ENCODE measurements at regions not wholly inside any gene's neighbourhood (a gene's known extent, or its start where the extent isn't known, plus 50 kb on each side); places are given as distances from the start of the nearest gene placed in this dataset.

DNA sequence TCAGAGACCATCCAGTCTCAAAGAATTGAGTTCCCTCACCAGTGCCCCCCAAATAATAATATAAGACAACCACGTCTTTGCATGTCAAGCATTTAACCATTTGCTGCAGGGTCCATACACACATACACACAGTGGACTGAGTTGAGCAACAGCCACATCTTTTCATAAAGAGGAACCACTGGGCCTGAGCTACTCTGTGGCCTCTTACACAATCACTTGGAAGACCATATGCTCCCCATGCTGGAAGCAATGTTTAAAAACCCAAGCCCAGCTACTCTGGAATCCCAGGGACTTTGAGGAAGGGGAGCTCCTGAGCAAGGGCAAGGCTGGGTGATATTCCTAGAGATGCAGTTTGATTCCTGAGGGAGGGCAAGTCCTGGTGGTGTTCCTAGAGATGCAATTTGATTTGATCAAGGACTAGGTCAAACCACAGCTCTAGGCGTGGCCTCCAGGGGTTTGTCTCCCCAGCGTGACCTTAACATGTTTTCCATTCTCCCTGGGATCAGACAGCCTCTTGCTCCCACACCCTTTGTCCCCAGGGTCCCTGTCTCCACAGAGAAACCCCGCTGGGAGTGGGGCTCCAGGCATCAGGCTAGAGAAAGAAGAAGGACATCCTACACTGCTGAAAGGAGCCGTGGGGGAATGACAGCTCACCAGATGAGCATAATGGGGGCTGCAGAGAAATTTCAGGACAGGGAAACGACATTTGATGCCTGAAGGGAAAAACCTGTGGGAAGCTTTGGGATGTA lies 376.2 kb upstream of the MGMT start:
- Histone ChIP-seq H2AFZ (ENCODE audit: low read depth, low read length) (no peak overlapping the region), H3K27me3 (ENCODE audit: insufficient read depth, low read depth, low read length) (no peaks in the 10 kb centered on the region), H3K9me2 (ENCODE audit: insufficient read depth, low read length) (no peaks in the 10 kb centered on the region), H3K4me2 (ENCODE audit: low read length) (no peak overlapping the region), H3K9ac (ENCODE audit: low read length) (no peak overlapping the region), H3K9me3 (ENCODE audit: low read length) (peaks cover 5% of the 10 kb centered on the region), H3K4me3 (ENCODE audit: low read length) (no peak overlapping the region), H3K79me2 (replicated peaks; ENCODE audit: insufficient read depth, low read length) (no peaks in the 10 kb centered on the region), H3F3A (ENCODE audit: insufficient read depth, low read length, poor library complexity, severe bottlenecking) (no peaks in the 10 kb centered on the region), H3K36me3 (ENCODE audit: insufficient read depth, low read length) (no peaks in the 10 kb centered on the region), H3K27ac (ENCODE audit: low read length) (no peak overlapping the region), H4K20me1 (ENCODE audit: insufficient read depth) (no peaks in the 10 kb centered on the region)
- TF ChIP-seq EZH2 (IDR thresholded peaks at IDR 0.05; ENCODE audit: borderline replicate concordance, insufficient read depth, low read length, poor library complexity, severe bottlenecking), result no peak
- TF ChIP-seq POLR2AphosphoS5 (IDR thresholded peaks at IDR 0.05), result no peak
- TF ChIP-seq RAD21 (conservative IDR thresholded peaks at IDR 0.05), result no peak
- no peak for TF ChIP-seq CTCF (IDR thresholded peaks at IDR 0.05; ENCODE audit: poor library complexity, severe bottlenecking)
- no peak for TF ChIP-seq TAF1 (IDR thresholded peaks at IDR 0.05; ENCODE audit: low read depth)
- no peak for TF ChIP-seq MXI1 (conservative IDR thresholded peaks at IDR 0.05; ENCODE audit: poor library complexity, severe bottlenecking)

DNA sequence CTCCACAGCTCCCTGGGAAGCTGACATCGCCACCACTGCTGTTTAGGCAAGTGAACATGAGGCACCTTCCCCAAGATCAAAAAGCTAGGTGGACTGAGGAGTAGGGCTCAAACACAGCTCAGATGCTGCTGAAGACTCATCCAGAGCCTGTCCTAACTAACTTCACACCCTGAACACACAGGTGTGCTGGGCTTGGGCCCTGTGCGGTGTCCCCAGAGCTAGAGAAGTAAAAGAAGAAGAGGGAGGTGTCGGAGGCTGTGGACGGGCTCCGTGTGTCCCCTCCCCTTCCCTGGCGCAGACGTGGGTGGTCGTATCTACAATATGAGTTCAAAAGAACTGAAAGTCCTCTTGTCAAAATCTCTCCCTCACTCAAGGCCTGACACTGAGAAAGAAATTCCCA lies 373.4 kb upstream of the MGMT start:
- no peak overlapping the region for H2AFZ ChIP-seq (ENCODE audit: low read depth, low read length)
- H3K27me3 ChIP-seq (ENCODE audit: insufficient read depth, low read depth, low read length), result no peaks in the 10 kb centered on the region
- H3K9me3 ChIP-seq (ENCODE audit: low read length), result no peaks in the 10 kb centered on the region
- no peak overlapping the region for H3K9ac ChIP-seq (ENCODE audit: low read length)
- H3K79me2 ChIP-seq (replicated peaks; ENCODE audit: insufficient read depth, low read length), result no peaks in the 10 kb centered on the region
- TF ChIP-seq EP300 (conservative IDR thresholded peaks at IDR 0.05; ENCODE audit: poor library complexity, severe bottlenecking) (no peak), RAD21 (conservative IDR thresholded peaks at IDR 0.05) (no peak), SMC3 (conservative IDR thresholded peaks at IDR 0.05; ENCODE audit: poor library complexity) (no peak), CTCF (IDR thresholded peaks at IDR 0.05; ENCODE audit: poor library complexity, severe bottlenecking) (no peak), EZH2 (IDR thresholded peaks at IDR 0.05; ENCODE audit: borderline replicate concordance, insufficient read depth, low read length, poor library complexity, severe bottlenecking) (no peak), POLR2AphosphoS5 (IDR thresholded peaks at IDR 0.05) (no peak), MXI1 (conservative IDR thresholded peaks at IDR 0.05; ENCODE audit: poor library complexity, severe bottlenecking) (no peak), TAF1 (IDR thresholded peaks at IDR 0.05; ENCODE audit: low read depth) (no peak)
- TF ChIP-seq, protein P1, sequence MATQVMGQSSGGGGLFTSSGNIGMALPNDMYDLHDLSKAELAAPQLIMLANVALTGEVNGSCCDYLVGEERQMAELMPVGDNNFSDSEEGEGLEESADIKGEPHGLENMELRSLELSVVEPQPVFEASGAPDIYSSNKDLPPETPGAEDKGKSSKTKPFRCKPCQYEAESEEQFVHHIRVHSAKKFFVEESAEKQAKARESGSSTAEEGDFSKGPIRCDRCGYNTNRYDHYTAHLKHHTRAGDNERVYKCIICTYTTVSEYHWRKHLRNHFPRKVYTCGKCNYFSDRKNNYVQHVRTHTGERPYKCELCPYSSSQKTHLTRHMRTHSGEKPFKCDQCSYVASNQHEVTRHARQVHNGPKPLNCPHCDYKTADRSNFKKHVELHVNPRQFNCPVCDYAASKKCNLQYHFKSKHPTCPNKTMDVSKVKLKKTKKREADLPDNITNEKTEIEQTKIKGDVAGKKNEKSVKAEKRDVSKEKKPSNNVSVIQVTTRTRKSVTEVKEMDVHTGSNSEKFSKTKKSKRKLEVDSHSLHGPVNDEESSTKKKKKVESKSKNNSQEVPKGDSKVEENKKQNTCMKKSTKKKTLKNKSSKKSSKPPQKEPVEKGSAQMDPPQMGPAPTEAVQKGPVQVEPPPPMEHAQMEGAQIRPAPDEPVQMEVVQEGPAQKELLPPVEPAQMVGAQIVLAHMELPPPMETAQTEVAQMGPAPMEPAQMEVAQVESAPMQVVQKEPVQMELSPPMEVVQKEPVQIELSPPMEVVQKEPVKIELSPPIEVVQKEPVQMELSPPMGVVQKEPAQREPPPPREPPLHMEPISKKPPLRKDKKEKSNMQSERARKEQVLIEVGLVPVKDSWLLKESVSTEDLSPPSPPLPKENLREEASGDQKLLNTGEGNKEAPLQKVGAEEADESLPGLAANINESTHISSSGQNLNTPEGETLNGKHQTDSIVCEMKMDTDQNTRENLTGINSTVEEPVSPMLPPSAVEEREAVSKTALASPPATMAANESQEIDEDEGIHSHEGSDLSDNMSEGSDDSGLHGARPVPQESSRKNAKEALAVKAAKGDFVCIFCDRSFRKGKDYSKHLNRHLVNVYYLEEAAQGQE (IDR thresholded peaks at IDR 0.05; ENCODE audit: borderline replicate concordance), result no peak
- no peak overlapping the region for H3K27ac ChIP-seq (ENCODE audit: low read length)
- no peaks in the 10 kb centered on the region for H4K20me1 ChIP-seq (ENCODE audit: insufficient read depth)
- no peak overlapping the region for H3K4me3 ChIP-seq (ENCODE audit: low read length)
- H3K9me2 ChIP-seq (ENCODE audit: insufficient read depth, low read length), result no peaks in the 10 kb centered on the region
- no peak overlapping the region for H3K4me2 ChIP-seq (ENCODE audit: low read length)
- H3F3A ChIP-seq (ENCODE audit: insufficient read depth, low read length, poor library complexity, severe bottlenecking), result no peaks in the 10 kb centered on the region
- H3K36me3 ChIP-seq (ENCODE audit: insufficient read depth, low read length), result no peaks in the 10 kb centered on the region
